ENCODE measurements at regions not wholly inside any gene's neighbourhood (a gene's known extent, or its start where the extent isn't known, plus 50 kb on each side); places are given as distances from the start of the nearest gene placed in this dataset.

GRCh38 chr5:73300337-73301207 lies 127.6 kb downstream of the TMEM174 start:
- intact Hi-C loops (cut with micrococcal nuclease) (loop anchor here (2.0 kb wide), 1 partner anchor 150 kb away; no protein-coding TSS in a partner anchor), dilution Hi-C loops (cut with MboI; ENCODE audit: extremely low pct_ligation_motif_present, low sequenced_read_pairs) (no loop called here)
- H3K4me3 ChIP-seq (replicated peaks in 1 of 3; ENCODE audit: insufficient read depth in 1 of 3, low read depth in 1 of 3, low read length in 3 of 3) = no peak overlapping the region
- peaks cover 96 to 100% of the 10 kb centered on the region in 2 experiments for H3K27me3 ChIP-seq (ENCODE audit: control insufficient read depth in 2 of 2, insufficient read depth in 2 of 2, low read length in 2 of 2)
- no peak overlapping the region for H3K4me2 ChIP-seq (ENCODE audit: insufficient read depth, low read length)
- POLR2A ChIA-PET = no interaction called here
- H3K9me3 ChIP-seq (replicated peaks; ENCODE audit: control insufficient read depth, insufficient read depth, low read length) = no peaks in the 10 kb centered on the region
- no peaks in the 10 kb centered on the region for H3K4me1 ChIP-seq (ENCODE audit: control insufficient read depth, extremely low read depth, insufficient read depth, low read length)
- CTCF ChIA-PET = interaction anchor here (0.8 to 5.0 kb wide), 3 partner anchors 58 to 151 kb away, joined by 3 to 42 read pairs (median 16); no protein-coding TSS in a partner anchor
- TF ChIP-seq MAX (IDR thresholded peaks at IDR 0.05; ENCODE audit: insufficient read depth, insufficient read length) = no peak
- TF ChIP-seq GATA2 (IDR thresholded peaks at IDR 0.05; ENCODE audit: insufficient read depth, insufficient read length, low read depth, low read length) = no peak
- TF ChIP-seq POLR2AphosphoS5 (IDR thresholded peaks at IDR 0.05; ENCODE audit: insufficient read depth, low read depth, low read length) = no peak
- no peak for TF ChIP-seq JUN (IDR thresholded peaks at IDR 0.05; ENCODE audit: borderline replicate concordance, insufficient read depth, insufficient read length, low read depth)
- no peak for TF ChIP-seq FOS (IDR thresholded peaks at IDR 0.05; ENCODE audit: borderline replicate concordance, insufficient read depth, low read length)
- TF ChIP-seq POLR2A (IDR thresholded peaks at IDR 0.05; ENCODE audit: low read depth, low read length) = no peak
- no peak for TF ChIP-seq MYC (IDR thresholded peaks at IDR 0.05; ENCODE audit: low read depth, low read length)
- no peak for TF ChIP-seq CTCF (IDR thresholded peaks at IDR 0.05; ENCODE audit: extremely low read depth in 1 of 2, insufficient read depth in 1 of 2, low read depth in 1 of 2, low read length in 2 of 2)
- no peak for TF ChIP-seq EZH2 (IDR thresholded peaks at IDR 0.05; ENCODE audit: borderline replicate concordance, low read depth, low read length, severe bottlenecking)
- no peaks in the 10 kb centered on the region for H3K9me1 ChIP-seq (replicated peaks; ENCODE audit: control insufficient read depth, extremely low read depth, insufficient read depth, low read length)
- DNase-seq (ENCODE audit: low read depth, low spot score) (no peak), FAIRE-seq (peak; percentile 46)
- no peak overlapping the region for H3K9ac ChIP-seq (replicated peaks; ENCODE audit: extremely low read depth, insufficient read depth, low read length)
- no peak overlapping the region for H3K27ac ChIP-seq (ENCODE audit: insufficient read depth, low read depth, low read length)
- BruUV-seq (replicated peaks) = no TSS peak
- H3K36me3 ChIP-seq (ENCODE audit: control insufficient read depth in 2 of 2, extremely low read depth in 1 of 2, insufficient read depth in 2 of 2, low read length in 2 of 2) = no peaks in the 10 kb centered on the region
- no peak overlapping the region for H2AFZ ChIP-seq (ENCODE audit: low read depth, low read length)
- H3K79me2 ChIP-seq (ENCODE audit: control insufficient read depth, insufficient read depth, low read length) = no peaks in the 10 kb centered on the region
- H4K20me1 ChIP-seq (replicated peaks; ENCODE audit: control insufficient read depth, extremely low read depth, insufficient read depth, low read length) = no peaks in the 10 kb centered on the region
